Neural crest cell (in vitro differentiated cells): ENCODE measurements at regions not wholly inside any gene's neighbourhood (a gene's known extent, or its start where the extent isn't known, plus 50 kb on each side); places are given as distances from the start of the nearest gene placed in this dataset.
"Not testable (repeated sequence)": the region's sequence is repeated elsewhere in the genome, so short reads cannot be mapped to it uniquely, and the experiment has no call there.

Experiments
- DNase-seq: peaks from one replicate; pipeline ENCODE4 v3.0.0; 2021; ENCODE audit warnings: low read depth, mixed read lengths, low spot score
- H3K27ac Mint-ChIP-seq: one replicate; pipeline ENCODE4 v1.8.0; 2021; ENCODE audit warnings: mild to moderate bottlenecking, mixed read lengths; ENCODE audit not compliant: unreplicated experiment
- H3K27me3 Mint-ChIP-seq: 2 replicates; pipeline ENCODE4 v1.8.0; 2021; ENCODE audit warnings: low read depth, mild to moderate bottlenecking, mixed read lengths
- H3K36me3 Mint-ChIP-seq: 2 replicates; pipeline ENCODE4 v1.8.0; 2021; ENCODE audit warnings: low read depth, mild to moderate bottlenecking, mixed read lengths
- H3K4me1 Mint-ChIP-seq: 2 replicates; pipeline ENCODE4 v1.8.0; 2021; ENCODE audit warnings: mixed read lengths
- H3K4me3 Mint-ChIP-seq: one replicate; pipeline ENCODE4 v1.8.0; 2021; ENCODE audit warnings: mild to moderate bottlenecking, mixed read lengths
- H3K9me3 Mint-ChIP-seq: 2 replicates; pipeline ENCODE4 v1.8.0; 2021; ENCODE audit warnings: mixed read lengths
- TF ChIP-seq, protein P1 (sequence below): fragments of 200-600 bp; sonication (generic); conservative IDR thresholded peaks from 2 replicates; pipeline ENCODE4 v1.5.0; 2021; ENCODE audit warnings: antibody characterized with exemption, mild to moderate bottlenecking

DNA sequence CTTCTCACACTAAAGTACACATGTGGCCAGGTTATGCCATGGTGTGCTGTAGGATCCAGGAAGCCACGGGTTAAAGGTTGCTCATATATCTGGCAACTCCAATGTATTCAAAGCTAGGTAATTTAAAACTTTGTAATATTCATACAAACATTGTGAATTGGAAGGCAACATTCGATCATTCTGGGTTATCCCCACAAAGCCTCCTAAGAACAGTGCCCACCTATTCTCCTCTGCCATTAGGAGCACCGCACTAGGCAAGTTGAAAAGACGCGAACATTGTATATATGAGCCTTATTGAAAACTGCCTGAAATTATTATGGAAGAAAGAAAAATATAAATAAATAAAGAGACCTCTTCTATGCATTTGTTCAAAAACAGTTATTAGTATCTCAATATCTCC, 228.2 kb downstream of the IGSF11 start:
- Mint-ChIP-seq H3K4me3 (no peak overlapping the region), H3K27me3 (no peaks in the 10 kb centered on the region), H3K9me3 (peaks cover 2% of the 10 kb centered on the region), H3K4me1 (peaks cover 7% of the 10 kb centered on the region), H3K27ac (no peak overlapping the region), H3K36me3 (no peaks in the 10 kb centered on the region)
- no peak for DNase-seq
- TF ChIP-seq, protein P1, sequence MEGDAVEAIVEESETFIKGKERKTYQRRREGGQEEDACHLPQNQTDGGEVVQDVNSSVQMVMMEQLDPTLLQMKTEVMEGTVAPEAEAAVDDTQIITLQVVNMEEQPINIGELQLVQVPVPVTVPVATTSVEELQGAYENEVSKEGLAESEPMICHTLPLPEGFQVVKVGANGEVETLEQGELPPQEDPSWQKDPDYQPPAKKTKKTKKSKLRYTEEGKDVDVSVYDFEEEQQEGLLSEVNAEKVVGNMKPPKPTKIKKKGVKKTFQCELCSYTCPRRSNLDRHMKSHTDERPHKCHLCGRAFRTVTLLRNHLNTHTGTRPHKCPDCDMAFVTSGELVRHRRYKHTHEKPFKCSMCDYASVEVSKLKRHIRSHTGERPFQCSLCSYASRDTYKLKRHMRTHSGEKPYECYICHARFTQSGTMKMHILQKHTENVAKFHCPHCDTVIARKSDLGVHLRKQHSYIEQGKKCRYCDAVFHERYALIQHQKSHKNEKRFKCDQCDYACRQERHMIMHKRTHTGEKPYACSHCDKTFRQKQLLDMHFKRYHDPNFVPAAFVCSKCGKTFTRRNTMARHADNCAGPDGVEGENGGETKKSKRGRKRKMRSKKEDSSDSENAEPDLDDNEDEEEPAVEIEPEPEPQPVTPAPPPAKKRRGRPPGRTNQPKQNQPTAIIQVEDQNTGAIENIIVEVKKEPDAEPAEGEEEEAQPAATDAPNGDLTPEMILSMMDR, result no peak

DNA sequence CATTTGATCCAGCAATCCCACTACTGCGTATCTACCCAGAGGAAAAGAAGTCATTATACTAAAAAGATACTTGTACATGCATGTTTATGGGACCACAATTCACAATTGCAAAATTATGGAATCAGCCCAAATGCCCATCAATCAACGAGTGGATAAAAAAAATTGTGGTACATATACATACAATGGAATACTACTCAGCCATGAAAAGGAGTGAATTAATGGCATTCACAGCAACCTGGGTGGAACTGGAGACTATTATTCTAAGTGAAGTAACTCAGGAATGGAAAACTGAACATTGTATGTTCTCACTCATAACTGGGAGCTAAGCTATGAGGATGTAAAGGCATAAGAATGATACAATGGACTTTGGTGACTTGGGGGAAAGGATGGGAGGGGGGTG, 227.3 kb downstream of the IGSF11 start:
- H3K27me3 Mint-ChIP-seq, DNase-seq, H3K9me3 Mint-ChIP-seq, H3K36me3 Mint-ChIP-seq, H3K4me1 Mint-ChIP-seq, H3K27ac Mint-ChIP-seq, H3K4me3 Mint-ChIP-seq: not testable (repeated sequence)

DNA sequence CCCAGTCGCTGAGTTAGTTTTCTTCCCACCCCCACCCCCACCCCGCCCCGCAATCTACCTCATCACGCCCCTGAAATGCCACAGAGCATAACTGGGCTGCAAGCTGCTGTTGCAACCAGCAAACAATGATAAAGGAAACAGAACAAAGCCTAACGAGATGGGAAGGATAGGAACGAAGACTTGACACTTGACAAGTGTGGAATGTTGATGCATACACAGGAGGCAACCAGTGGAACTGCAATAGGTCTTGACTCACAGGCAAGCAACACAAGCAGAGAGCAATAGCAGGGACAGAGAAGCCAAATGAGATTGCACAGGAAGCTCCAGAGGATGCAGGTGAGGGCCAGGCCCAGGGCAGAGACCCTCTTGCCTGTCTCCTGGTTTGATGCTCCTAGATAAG, 225.9 kb downstream of the IGSF11 start:
- Mint-ChIP-seq H3K36me3 (no peaks in the 10 kb centered on the region), H3K27ac (no peak overlapping the region), H3K27me3 (no peaks in the 10 kb centered on the region), H3K4me1 (peaks cover 7% of the 10 kb centered on the region), H3K9me3 (peaks cover 2% of the 10 kb centered on the region), H3K4me3 (no peak overlapping the region)
- DNase-seq, result no peak
- TF ChIP-seq, protein P1, result no peak

DNA sequence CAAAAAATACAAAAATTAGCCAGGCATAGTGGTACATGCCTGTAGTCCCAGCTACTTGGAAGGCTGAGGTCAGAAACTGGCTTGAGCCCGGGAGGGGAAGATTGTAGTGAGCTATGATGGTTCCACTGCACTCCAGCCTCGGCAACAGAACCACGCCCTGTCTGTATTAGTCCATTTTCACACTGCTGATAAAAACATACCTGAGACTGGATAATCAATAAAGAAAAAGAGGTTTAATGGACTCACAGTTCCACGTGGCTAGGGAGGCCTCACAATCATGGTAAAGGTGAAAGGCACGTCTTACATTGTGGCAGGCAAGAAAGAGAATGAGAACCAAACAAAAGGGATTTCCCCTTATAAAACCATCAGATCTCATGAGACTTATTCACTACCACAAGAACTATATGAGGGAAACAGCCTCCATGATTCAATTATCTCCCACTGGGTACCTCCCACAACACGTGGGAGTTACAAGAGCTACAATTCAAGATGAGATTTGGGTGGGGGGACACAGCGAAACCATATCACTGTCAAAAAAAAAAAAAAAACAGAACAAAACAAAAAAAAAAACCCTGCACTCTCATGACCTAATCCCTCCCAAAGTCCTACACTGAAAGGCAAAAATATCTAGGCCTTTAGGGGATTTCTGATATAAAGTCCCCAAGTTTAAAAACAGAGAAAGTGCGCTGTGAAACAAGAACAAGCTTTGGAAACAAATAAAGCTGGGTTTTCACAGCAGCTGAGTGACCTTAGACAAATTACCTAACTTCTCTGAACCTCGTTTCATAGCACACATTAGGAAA, 224.7 kb downstream of the IGSF11 start:
- Mint-ChIP-seq H3K4me1 (peaks cover 7% of the 10 kb centered on the region), H3K4me3 (no peak overlapping the region), H3K27me3 (no peaks in the 10 kb centered on the region), H3K27ac (no peak overlapping the region), H3K36me3 (no peaks in the 10 kb centered on the region), H3K9me3 (peaks cover 2% of the 10 kb centered on the region)
- DNase-seq, result no peak
- TF ChIP-seq, protein P1, result no peak

DNA sequence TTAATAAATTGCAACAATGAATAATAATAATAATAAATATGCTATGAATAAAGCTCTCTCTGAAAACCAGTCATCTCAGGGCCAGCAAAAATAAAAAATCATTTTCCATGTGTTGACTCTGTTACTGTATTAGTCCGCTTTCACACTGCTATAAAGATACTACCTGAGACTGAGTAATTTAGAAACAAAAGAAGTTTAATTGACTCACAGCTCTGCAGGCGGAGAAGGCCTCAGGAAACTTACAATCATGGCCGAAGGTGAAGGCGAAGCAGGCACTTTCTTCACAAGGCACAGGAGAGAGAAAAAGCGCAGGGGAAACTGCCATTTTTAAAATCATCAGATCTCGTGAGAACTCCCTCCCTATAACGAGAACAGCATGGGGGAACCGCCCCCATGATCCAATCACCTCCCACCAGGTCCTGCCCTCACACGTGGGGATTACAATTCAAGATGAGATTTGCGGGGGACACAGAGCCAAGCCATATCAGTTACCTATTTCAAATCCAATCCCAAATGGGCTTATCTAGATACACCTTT, 224.1 kb downstream of the IGSF11 start:
- Mint-ChIP-seq H3K36me3 (no peaks in the 10 kb centered on the region), H3K27me3 (no peaks in the 10 kb centered on the region), H3K4me1 (peaks cover 7% of the 10 kb centered on the region), H3K27ac (no peak overlapping the region), H3K4me3 (no peak overlapping the region), H3K9me3 (peaks cover 2% of the 10 kb centered on the region)
- no peak for DNase-seq
- TF ChIP-seq, protein P1, result no peak

DNA sequence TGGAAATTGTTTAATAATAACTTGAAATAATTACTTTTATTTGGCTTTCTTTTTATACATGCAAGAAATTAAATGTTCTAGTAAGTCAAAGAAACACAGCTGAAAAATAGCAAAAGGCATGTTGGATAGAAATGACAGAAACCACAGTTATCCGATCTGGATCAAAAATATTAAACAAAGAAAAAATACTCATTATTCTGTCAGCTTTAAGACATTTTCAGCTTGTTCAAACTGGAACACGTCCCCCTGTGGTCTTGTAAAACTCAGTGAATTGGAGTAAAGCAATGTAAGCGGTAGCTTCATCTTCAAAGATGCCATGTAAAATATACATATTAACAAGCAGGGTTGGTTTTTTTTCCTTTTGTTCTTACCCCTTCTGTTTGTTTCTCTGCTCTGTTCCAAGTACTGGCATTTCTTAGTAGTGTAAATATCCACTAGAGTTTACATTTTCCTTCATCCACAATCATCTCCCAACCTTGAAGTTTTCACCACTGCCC, 223.4 kb downstream of the IGSF11 start:
- TF ChIP-seq, protein P1, result no peak
- no peak overlapping the region for H3K4me3 Mint-ChIP-seq
- DNase-seq, result no peak
- peaks cover 7% of the 10 kb centered on the region for H3K4me1 Mint-ChIP-seq
- no peaks in the 10 kb centered on the region for H3K36me3 Mint-ChIP-seq
- H3K27ac Mint-ChIP-seq, result no peak overlapping the region
- H3K9me3 Mint-ChIP-seq, result peaks cover 2% of the 10 kb centered on the region
- no peaks in the 10 kb centered on the region for H3K27me3 Mint-ChIP-seq
